NCI-H1417 (cell line): ENCODE measurements at regions not wholly inside any gene's neighbourhood (a gene's known extent, or its start where the extent isn't known, plus 50 kb on each side); places are given as distances from the start of the nearest gene placed in this dataset.
A peak's percentile ranks its signal among the peaks of the same experiment; 100 is the strongest.
"Not testable (repeated sequence)": the region's sequence is repeated elsewhere in the genome, so short reads cannot be mapped to it uniquely, and the experiment has no call there.

ENCODE experiments used
- DNase-seq, 3 experiments: peaks; one replicate each; lab custom pipeline; 2025; lab: John Stamatoyannopoulos, UW

DNA sequence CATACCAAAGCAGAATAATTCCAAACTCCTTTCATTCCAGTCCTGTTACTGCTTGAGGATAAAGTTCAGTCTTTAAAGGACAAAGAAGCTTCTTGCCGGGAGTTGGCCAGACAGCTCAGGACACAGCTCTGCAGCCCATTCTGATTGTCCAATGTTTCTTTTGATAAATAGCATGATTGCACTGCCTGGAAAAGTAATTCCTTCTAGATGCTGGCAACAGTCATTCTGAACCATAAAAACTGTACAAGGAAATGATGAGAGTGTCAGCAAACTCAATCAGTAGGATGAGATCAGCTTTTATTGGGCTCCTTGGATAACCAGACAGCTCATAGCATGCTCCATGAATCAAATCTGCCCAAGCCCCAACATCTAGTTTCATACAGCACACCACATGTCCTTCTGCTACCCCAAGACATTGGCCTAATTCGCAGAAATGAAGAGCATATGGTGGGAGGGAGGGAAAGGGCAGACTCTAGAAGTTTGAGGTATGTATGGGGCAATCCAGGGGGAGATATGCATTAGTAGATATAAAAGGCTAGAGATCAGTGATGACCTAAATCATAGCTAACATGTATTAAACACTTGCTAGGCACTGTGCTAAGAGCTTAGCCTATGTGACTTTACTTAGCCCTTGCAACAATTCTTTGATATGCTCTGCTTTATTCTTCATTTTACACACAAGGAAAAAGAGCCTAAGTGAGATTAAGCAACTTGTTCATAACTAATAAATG lies 219.9 kb upstream of the NREP start:
- no peak for DNase-seq

DNA sequence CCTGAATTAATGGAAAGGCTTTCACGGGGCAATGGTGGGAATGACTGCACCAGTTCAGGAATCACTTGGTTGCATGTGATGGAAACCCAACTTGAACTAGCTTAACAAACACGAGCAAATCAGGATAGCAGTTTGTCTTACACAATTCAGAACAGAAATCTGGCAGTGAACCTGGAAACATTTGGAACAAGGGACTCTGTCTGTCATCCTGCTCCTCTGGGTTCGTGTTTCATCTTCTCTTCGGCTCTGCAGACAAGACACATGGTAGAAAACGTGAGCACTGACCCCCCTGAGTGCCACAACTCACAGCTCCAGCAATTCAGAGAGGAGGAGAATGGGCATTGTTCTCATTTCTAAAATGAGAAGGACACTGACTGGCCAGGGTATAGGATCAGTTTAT lies 218.1 kb upstream of the NREP start:
- DNase-seq, result no peak

DNA sequence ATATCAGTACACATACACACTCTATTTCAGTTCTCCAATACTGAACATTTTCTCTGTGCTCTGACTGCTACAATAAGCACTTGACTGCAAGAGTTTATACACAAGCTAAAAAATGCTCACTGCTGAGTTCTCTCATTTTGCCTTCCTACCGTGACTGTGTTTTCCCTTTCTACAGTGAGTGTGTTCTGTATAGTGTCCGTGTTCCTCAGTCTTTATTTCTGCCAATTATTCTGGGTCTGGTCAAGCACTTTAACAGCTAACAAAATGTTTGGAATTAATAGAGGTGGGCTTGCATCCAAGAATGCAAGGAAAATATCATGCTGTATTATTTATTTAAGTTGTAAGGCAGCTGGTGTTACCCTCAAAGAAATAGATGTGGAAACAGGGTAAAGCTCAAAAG lies 217.0 kb upstream of the NREP start:
- peak in 1 of 3 experiments; percentile 3 for DNase-seq

DNA sequence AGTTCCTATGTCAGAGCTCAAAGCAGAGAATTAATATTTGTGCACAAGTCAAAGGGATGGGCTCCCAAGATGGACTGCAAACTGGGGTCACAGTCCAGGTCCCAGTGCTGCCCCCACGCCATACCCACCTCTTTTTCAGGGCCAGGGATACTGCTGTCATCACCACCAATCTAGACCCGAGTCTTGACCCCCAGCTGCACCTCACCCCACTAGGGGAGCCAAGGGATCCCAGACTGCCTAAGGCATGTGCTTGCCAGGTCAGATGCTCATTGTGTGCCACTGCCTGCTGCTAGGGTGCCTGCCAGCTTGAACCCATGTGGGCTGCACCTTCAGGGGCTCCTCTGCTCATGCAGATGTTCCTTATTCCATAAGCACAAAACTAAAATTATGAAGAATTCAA lies 215.6 kb upstream of the NREP start:
- DNase-seq, result no peak

- DNase-seq, result no peak
Observed at GRCh38 chr5:111972080-111972479, 215.1 kb upstream of the NREP start.

GRCh38 chr5:111968459-111968858 lies 211.5 kb upstream of the NREP start:
- no peak for DNase-seq

DNA sequence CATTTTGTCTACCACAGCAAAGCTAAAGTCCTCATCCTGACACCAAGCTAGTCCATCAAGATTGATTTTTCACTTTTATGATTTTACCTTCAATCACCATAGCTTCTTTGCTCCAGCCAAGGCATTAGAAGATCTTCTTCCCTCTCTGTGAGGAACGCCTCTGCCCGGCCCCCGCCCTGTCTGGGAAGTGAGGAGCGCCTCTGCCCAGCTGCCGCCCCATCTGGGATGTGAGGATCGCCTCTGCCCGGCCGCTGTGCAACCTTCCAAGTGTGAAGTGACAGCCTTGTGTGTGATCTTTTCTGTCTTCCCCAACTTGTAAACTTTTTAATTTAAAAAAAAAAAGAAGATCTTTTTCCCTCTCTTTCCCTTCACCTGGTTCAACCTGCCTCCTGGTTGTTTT lies 210.5 kb upstream of the NREP start:
- DNase-seq, result no peak

DNA sequence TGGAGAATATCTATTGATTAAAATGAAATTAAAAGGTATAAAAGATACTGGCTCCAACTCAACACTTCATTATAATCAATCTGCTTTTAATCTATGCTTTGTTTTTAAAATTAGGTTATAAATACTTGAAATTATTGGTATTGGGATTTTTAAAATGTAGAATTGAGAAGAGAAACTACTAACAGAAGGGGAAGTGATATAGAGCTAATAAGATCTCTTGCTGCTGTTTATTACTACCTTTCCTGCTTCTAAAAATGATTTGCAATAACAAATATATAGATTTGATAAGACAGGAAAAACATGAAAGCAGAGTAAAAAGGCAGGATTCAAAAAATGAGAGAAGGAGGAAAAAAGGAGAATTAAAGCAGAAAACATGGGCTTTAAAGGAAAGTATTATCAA lies 209.3 kb upstream of the NREP start:
- DNase-seq, result no peak

GRCh38 chr5:111963555-111963954 lies 206.6 kb upstream of the NREP start:
- DNase-seq, result no peak

- DNase-seq, result no peak
Observed at GRCh38 chr5:111962906-111963305, 205.9 kb upstream of the NREP start.

- DNase-seq, result no peak
Observed at GRCh38 chr5:111961862-111962261, 204.9 kb upstream of the NREP start.

GRCh38 chr5:111960476-111961215 lies 203.7 kb upstream of the NREP start:
- no peak for DNase-seq

- no peak for DNase-seq
Observed at GRCh38 chr5:111958851-111959250, 201.9 kb upstream of the NREP start.

GRCh38 chr5:111956765-111957164 lies 199.8 kb upstream of the NREP start:
- DNase-seq, result not testable (repeated sequence)

DNA sequence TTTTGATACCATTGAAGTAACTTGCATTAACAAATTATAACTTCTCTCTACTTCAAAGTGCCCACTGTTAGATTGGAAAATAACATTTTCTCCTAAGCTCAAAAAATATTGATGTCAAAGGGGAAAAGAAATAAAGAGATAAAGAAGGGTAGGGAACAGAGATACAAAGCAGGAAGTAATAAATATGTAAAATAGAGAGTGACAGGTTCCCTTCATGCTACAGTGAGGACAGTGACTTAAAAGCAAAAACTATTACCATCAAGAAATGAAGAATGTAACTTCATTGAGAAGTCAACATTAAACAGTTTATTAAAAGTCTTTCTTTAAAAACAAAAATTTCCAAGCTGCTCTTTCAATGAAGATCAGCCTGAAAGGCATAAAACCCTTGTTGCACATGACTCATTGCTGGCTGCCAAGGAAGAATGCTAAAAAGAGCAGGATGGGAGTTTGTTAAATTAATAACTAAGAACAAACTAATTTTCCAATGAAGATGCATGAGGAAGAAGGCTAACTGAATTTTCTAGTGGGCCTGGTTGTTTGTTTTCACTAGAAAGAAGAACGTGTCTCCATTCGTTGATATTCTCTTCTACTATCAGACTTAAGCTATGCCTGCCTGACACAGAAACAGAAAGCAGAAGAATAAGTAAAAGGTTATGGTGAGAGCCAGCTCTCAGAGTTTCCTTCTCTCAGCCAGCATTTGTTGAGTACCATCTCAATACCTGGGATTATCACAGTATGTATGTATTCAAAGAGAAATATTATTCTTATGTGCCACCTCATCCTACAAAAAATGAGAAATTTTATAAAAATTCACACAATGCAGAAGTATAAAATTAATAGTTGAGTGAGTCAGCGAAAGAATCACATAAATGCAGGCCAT lies 197.8 kb upstream of the NREP start:
- no peak for DNase-seq

DNA sequence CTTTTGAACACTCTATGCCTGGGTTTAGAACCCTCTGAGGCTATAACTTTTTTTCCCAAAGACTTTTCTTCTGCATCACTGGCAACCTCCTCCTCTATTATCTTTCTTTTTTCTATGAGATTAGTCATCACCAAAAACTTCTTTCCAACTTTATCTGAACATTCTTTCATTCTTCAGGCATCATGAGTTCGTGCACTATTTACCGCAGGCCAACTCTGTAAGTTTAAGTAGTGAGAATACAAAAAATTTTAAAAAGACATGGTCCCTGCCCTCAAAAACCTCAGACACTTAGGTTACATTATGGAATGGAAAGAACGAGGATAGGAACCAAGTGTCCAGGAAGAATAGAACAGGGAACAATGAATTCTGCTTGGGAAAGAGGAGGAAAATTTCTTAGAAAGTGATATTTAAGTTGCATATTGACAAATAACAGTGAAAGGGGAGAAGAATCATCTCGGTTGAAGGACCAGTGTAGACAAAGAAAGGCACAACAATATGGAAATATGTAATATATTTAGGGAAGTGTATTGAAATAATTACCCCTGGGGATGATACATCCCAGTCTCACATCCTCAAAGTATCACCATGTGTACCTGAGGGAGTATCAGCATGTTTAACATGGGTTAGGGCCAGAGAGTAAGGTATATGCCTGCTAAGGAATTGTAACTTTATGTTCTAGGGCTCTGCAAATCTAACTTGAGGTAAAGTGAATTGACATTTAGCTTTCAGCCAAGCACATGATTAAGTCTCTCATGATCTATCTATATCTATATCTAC lies 196.5 kb upstream of the NREP start:
- no peak for DNase-seq

DNA sequence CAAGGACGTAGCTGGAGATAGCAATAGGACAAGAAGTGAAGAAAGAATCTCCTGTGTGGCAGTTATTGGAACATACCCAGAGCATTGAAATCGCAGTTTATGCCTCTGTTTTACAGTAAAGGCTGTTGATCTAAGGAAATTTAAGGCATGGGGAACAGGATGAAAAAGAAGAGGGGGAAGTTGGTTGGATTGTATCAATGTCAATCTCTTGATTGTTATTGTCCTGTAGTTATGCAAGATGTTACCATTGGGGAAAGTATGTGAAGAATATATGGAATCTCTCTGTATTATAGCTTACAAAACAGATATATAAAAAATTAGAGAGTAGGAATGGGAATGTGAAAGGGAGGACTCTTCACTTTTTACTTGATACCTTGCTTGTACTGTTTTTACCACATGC lies 195.6 kb upstream of the NREP start:
- no peak for DNase-seq

DNA sequence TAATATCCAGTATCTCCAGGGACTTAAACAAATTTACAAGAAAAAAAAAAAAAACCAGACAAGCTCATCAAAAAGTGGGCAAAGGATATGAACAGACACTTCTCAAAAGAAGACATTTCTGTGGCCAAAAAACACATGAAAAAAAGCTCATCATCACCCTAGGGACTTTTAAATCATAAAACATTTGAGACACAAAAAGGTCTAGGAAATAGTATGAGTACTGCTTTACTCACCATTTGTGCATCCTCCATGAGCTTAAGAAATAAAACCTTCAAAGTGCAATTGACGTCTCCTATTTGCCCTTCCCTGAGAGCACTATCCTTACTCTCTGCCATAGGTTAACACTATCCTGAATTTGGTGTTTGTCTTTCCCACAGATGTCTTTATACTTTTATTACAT lies 193.7 kb upstream of the NREP start:
- no peak for DNase-seq

- DNase-seq, result no peak
Observed at GRCh38 chr5:111948092-111948841, 191.3 kb upstream of the NREP start.

DNA sequence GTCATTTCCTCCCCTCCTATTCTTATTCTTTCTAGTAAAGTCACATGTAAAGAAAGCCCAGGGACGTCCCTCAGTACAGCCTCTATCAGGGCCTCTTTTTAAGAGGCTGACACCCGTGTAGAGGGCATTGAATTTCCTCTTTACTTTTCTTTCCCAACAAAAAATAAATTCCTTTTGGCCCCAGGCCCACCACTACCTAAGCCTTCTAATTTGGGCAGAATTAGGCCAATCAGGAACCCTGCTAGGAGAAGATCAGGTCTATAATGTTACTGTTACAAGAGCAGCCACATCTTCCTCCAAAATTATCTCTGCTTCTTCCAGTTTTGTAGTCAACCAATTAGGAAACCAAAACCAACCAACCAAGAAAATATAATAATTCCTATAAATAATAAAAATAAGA lies 189.6 kb upstream of the NREP start:
- no peak for DNase-seq

GRCh38 chr5:111945535-111945934 lies 188.5 kb upstream of the NREP start:
- DNase-seq, result no peak
